IMR-90 (cell line): ENCODE measurements at regions not wholly inside any gene's neighbourhood (a gene's known extent, or its start where the extent isn't known, plus 50 kb on each side); places are given as distances from the start of the nearest gene placed in this dataset.

Experiments
- ATAC-seq: fragments of 200-7000 bp; cut with Tn5 transposase; 2 replicates; pipeline ENCODE4 v1.9.1; 2020; ENCODE audit warnings: low read depth, mild to moderate bottlenecking, moderate library complexity
- BruUV-seq: library from RNA; stranded (reverse); fragments of 400-500 nt; replicated peaks from 2 replicates; lab custom pipeline; 2021; lab: Mats Ljungman, UMichigan
- CTCF ChIA-PET: fragments of 300-600 bp; formaldehyde crosslinking; extraction: SDS; loops from one replicate; lab custom pipeline; 2021; ENCODE audit warnings: antibody characterized with exemption; lab: Yijun Ruan, JAX
- POLR2A ChIA-PET: fragments of 300-600 bp; sonication (Branson Sonifier 250); formaldehyde crosslinking; loops from one replicate; lab custom pipeline; 2022; ENCODE audit warnings: antibody characterized with exemption; ENCODE audit not compliant: unreplicated experiment; lab: Charles Lee
- DNase-seq: peaks from one replicate; pipeline ENCODE4 v3.0.0; 2013
- H2AFZ ChIP-seq: replicated peaks from 2 replicates; pipeline ENCODE3; 2013; ENCODE audit warnings: low read length, mild to moderate bottlenecking; ENCODE audit not compliant: poor library complexity
- H2AK5ac ChIP-seq: 2 replicates; pipeline ENCODE4 v1.6.1; 2013; ENCODE audit warnings: low read depth, low read length, inconsistent platforms
- H2AK9ac ChIP-seq: replicated peaks from 2 replicates; pipeline ENCODE3; 2013; ENCODE audit warnings: mild to moderate bottlenecking, low read depth, low read length, moderate library complexity; ENCODE audit not compliant: poor library complexity
- H2BK120ac ChIP-seq: 2 replicates; pipeline ENCODE4 v1.6.1; 2013; ENCODE audit warnings: low read depth, low read length, inconsistent platforms
- H2BK15ac ChIP-seq: 3 replicates; pipeline ENCODE4 v1.6.1; 2013; ENCODE audit warnings: low read depth, low read length, inconsistent platforms
- H2BK20ac ChIP-seq: 2 replicates; pipeline ENCODE4 v1.6.1; 2013; ENCODE audit warnings: low read depth, mild to moderate bottlenecking, inconsistent platforms, low read length, moderate library complexity
- H2BK5ac ChIP-seq: 2 replicates; pipeline ENCODE4 v1.6.1; 2013; ENCODE audit warnings: mild to moderate bottlenecking, low read depth, low read length, inconsistent platforms; ENCODE audit not compliant: poor library complexity, severe bottlenecking
- H3K14ac ChIP-seq: replicated peaks from 2 replicates; pipeline ENCODE4 v1.6.1; 2013; ENCODE audit warnings: low read depth, low read length, inconsistent platforms
- H3K18ac ChIP-seq: 2 replicates; pipeline ENCODE4 v1.6.1; 2013; ENCODE audit warnings: low read depth, low read length, control low read depth
- H3K23ac ChIP-seq: 2 replicates; pipeline ENCODE4 v1.6.1; 2013; ENCODE audit warnings: low read depth, low read length, inconsistent platforms
- H3K27ac ChIP-seq: 2 replicates; pipeline ENCODE4 v1.5.1; 2013; ENCODE audit warnings: mild to moderate bottlenecking, control low read depth, low read length; ENCODE audit not compliant: insufficient read depth
- H3K27me3 ChIP-seq: 2 replicates; pipeline ENCODE4 v1.6.1; 2013; ENCODE audit warnings: low read length; ENCODE audit not compliant: control insufficient read depth, insufficient read depth
- H3K36me3 ChIP-seq: 2 replicates; pipeline ENCODE4 v1.6.1; 2013; ENCODE audit warnings: low read length, mixed read lengths; ENCODE audit not compliant: control insufficient read depth, insufficient read depth
- H3K4ac ChIP-seq: 2 replicates; pipeline ENCODE4 v1.6.1; 2013; ENCODE audit warnings: low read depth, low read length, inconsistent platforms
- H3K4me1 ChIP-seq: 2 replicates; pipeline ENCODE4 v1.6.1; 2013; ENCODE audit warnings: low read length, mixed read lengths; ENCODE audit not compliant: control insufficient read depth, insufficient read depth
- H3K4me2 ChIP-seq: 2 replicates; pipeline ENCODE4 v1.6.1; 2013; ENCODE audit warnings: low read depth, mild to moderate bottlenecking, control low read depth, low read length, moderate library complexity
- H3K4me3 ChIP-seq: 2 replicates; pipeline ENCODE4 v1.5.1; 2013; ENCODE audit warnings: low read depth, mild to moderate bottlenecking, control low read depth, low read length, moderate library complexity; ENCODE audit not compliant: insufficient read depth
- H3K56ac ChIP-seq: 2 replicates; pipeline ENCODE4 v1.6.1; 2013; ENCODE audit warnings: low read length, inconsistent platforms; ENCODE audit not compliant: insufficient read depth; ENCODE audit errors: extremely low read depth
- H3K79me1 ChIP-seq, 2 experiments: 2 replicates each; pipeline ENCODE4 v1.6.1; 2013; ENCODE audit warnings: low read length in 2 of 2, inconsistent platforms in 1 of 2, low read depth in 1 of 2
- H3K9ac ChIP-seq: 2 replicates; pipeline ENCODE4 v1.6.1; 2013; ENCODE audit warnings: low read depth, low read length, control low read depth
- H3K9me1 ChIP-seq: 2 replicates; pipeline ENCODE4 v1.6.1; 2013; ENCODE audit warnings: low read length, inconsistent platforms; ENCODE audit not compliant: insufficient read depth
- H3K9me3 ChIP-seq: 2 replicates; pipeline ENCODE4 v1.6.1; 2013; ENCODE audit warnings: low read length; ENCODE audit not compliant: control insufficient read depth, insufficient read depth
- H4K20me1 ChIP-seq: 2 replicates; pipeline ENCODE4 v1.6.1; 2013; ENCODE audit warnings: low read length, inconsistent platforms; ENCODE audit not compliant: insufficient read depth
- H4K5ac ChIP-seq: 2 replicates; pipeline ENCODE4 v1.6.1; 2013; ENCODE audit warnings: mild to moderate bottlenecking, low read depth, low read length, control low read depth
- H4K8ac ChIP-seq, 2 experiments: 2 replicates each; pipeline ENCODE4 v1.6.1; 2013; ENCODE audit warnings: low read depth in 2 of 2, low read length in 2 of 2, control low read depth in 1 of 2, inconsistent platforms in 1 of 2
- H4K91ac ChIP-seq: 2 replicates; pipeline ENCODE4 v1.6.1; 2013; ENCODE audit warnings: low read depth, low read length, inconsistent platforms; ENCODE audit not compliant: insufficient read depth
- BHLHE40 ChIP-seq: fragments of 150-350 bp; IDR thresholded peaks from 2 replicates; pipeline ENCODE4 v1.6.1; 2016; ENCODE audit warnings: mild to moderate bottlenecking, low read depth, low read length
- CEBPB ChIP-seq: IDR thresholded peaks from 2 replicates; pipeline ENCODE4 v1.6.1; 2012; ENCODE audit warnings: low read depth, low read length, improper control_type of control experiment
- CHD1 ChIP-seq: IDR thresholded peaks from 2 replicates; pipeline ENCODE4 v1.6.1; 2012; ENCODE audit warnings: low read depth, low read length, improper control_type of control experiment
- CTCF ChIP-seq: conservative IDR thresholded peaks from 2 replicates; pipeline ENCODE4 v1.5.1; 2012; ENCODE audit warnings: mild to moderate bottlenecking, low read depth, low read length, improper control_type of control experiment
- ELK1 ChIP-seq: fragments of 150-350 bp; IDR thresholded peaks from 2 replicates; pipeline ENCODE4 v1.6.1; 2016; ENCODE audit warnings: low read depth, mild to moderate bottlenecking, low read length, moderate library complexity, borderline replicate concordance
- FOS ChIP-seq: fragments of 150-350 bp; IDR thresholded peaks from 2 replicates; pipeline ENCODE4 v1.6.1; 2016; ENCODE audit warnings: low read depth, low read length
- MAFK ChIP-seq: IDR thresholded peaks from 2 replicates; pipeline ENCODE4 v1.6.1; 2012; ENCODE audit warnings: low read depth, low read length, improper control_type of control experiment
- MAZ ChIP-seq: IDR thresholded peaks from 2 replicates; pipeline ENCODE4 v1.6.1; 2012; ENCODE audit warnings: low read depth, mild to moderate bottlenecking, low read length, improper control_type of control experiment, moderate library complexity, borderline replicate concordance
- MXI1 ChIP-seq: IDR thresholded peaks from 2 replicates; pipeline ENCODE4 v1.6.1; 2012; ENCODE audit warnings: low read depth, mild to moderate bottlenecking, low read length, moderate library complexity, borderline replicate concordance
- NFE2L2 ChIP-seq: fragments of 150-350 bp; IDR thresholded peaks from 2 replicates; pipeline ENCODE4 v1.6.1; 2016; ENCODE audit warnings: low read depth, mild to moderate bottlenecking, low read length
- POLR2A ChIP-seq: IDR thresholded peaks from 2 replicates; pipeline ENCODE4 v1.6.1; 2012; ENCODE audit warnings: mild to moderate bottlenecking, low read depth, low read length
- RAD21 ChIP-seq: IDR thresholded peaks from 2 replicates; pipeline ENCODE4 v1.6.1; 2012; ENCODE audit warnings: low read length, improper control_type of control experiment
- RCOR1 ChIP-seq: IDR thresholded peaks from 2 replicates; pipeline ENCODE4 v1.6.1; 2012; ENCODE audit warnings: mild to moderate bottlenecking, low read length, improper control_type of control experiment; ENCODE audit not compliant: insufficient replicate concordance
- RFX5 ChIP-seq: IDR thresholded peaks from 2 replicates; pipeline ENCODE4 v1.8.0; 2012; ENCODE audit warnings: low read depth, mild to moderate bottlenecking, low read length, moderate library complexity
- SMC3 ChIP-seq: fragments of 150-350 bp; IDR thresholded peaks from 2 replicates; pipeline ENCODE4 v1.6.1; 2016; ENCODE audit warnings: low read depth, mild to moderate bottlenecking, antibody characterized with exemption, low read length, moderate library complexity
- USF2 ChIP-seq: fragments of 150-350 bp; IDR thresholded peaks from 2 replicates; pipeline ENCODE4 v1.6.1; 2017; ENCODE audit warnings: mild to moderate bottlenecking, antibody characterized with exemption, low read length, low read depth
- dilution Hi-C: fragments of 300-500 bp; cut with HindIII; formaldehyde crosslinking; loops from one replicate; pipeline ENCODE4 v1.14.3; 2018; ENCODE audit warnings: low sequenced_read_pairs; ENCODE audit not compliant: unreplicated experiment
- in situ Hi-C: fragments of 300-500 bp; cut with MboI; formaldehyde crosslinking; loops from 3 replicates; pipeline ENCODE4 v1.14.3; 2019; ENCODE audit warnings: low sequenced_read_pairs, inconsistent platforms, mixed read lengths
- intact Hi-C: fragments of 100-400 bp; cut with micrococcal nuclease; formaldehyde crosslinking; loops from 2 replicates; pipeline ENCODE4 v1.10.0; 2022

- intact Hi-C loops: no loop called here
- CTCF ChIA-PET: interaction anchor here (0.6 kb wide), 1 partner anchor 1399 kb away, joined by 3 read pairs; no protein-coding TSS in a partner anchor
- H4K8ac ChIP-seq: no peak overlapping the region
- DNase-seq: no peak
- no peak overlapping the region for H4K5ac ChIP-seq
- no peaks in the 10 kb centered on the region for H4K20me1 ChIP-seq
- no peak overlapping the region for H3K27ac ChIP-seq
- no peaks in the 10 kb centered on the region for H3K36me3 ChIP-seq
- no peaks in the 10 kb centered on the region for H3K79me1 ChIP-seq
- H3K27me3 ChIP-seq: no peaks in the 10 kb centered on the region
- no peak overlapping the region for H2BK5ac ChIP-seq
- no peak overlapping the region for H2BK15ac ChIP-seq
- no peak overlapping the region for H3K9ac ChIP-seq
- no peak overlapping the region for H3K18ac ChIP-seq
- H2BK20ac ChIP-seq: no peak overlapping the region
- no peak overlapping the region for H3K23ac ChIP-seq
- ATAC-seq: no peak
- dilution Hi-C loops: no loop called here
- no peaks in the 10 kb centered on the region for H3K9me1 ChIP-seq
- no peak overlapping the region for H3K14ac ChIP-seq
- no peak overlapping the region for H3K4me3 ChIP-seq
- BruUV-seq: no TSS peak
- H4K91ac ChIP-seq: no peak overlapping the region
- POLR2A ChIA-PET: no interaction called here
- H3K4me1 ChIP-seq: no peaks in the 10 kb centered on the region
- H3K4me2 ChIP-seq: no peak overlapping the region
- H3K56ac ChIP-seq: no peak overlapping the region
- H2AK5ac ChIP-seq: no peak overlapping the region
- peaks cover 3% of the 10 kb centered on the region; the same call in 1 of the 2 replicates for H3K9me3 ChIP-seq
- TF ChIP-seq CTCF (no peak), NFE2L2 (no peak), SMC3 (no peak), CHD1 (no peak), CEBPB (no peak), MAFK (no peak), MXI1 (no peak), MAZ (no peak), RFX5 (no peak), BHLHE40 (no peak), USF2 (no peak), POLR2A (no peak), ELK1 (no peak), RCOR1 (no peak), RAD21 (no peak), FOS (no peak)
- H2AFZ ChIP-seq: no peak overlapping the region
- H2AK9ac ChIP-seq: no peak overlapping the region
- in situ Hi-C loops: no loop called here
- no peak overlapping the region for H2BK120ac ChIP-seq
- no peak overlapping the region for H3K4ac ChIP-seq
These were observed 146.0 kb upstream of the NMUR2 start for GRCh38 chr5:152551061-152551460.
